ENCODE measurements at regions not wholly inside any gene's neighbourhood (a gene's known extent, or its start where the extent isn't known, plus 50 kb on each side); places are given as distances from the start of the nearest gene placed in this dataset.
"Not testable (repeated sequence)": the region's sequence is repeated elsewhere in the genome, so short reads cannot be mapped to it uniquely, and the experiment has no call there.

- not testable (repeated sequence) for TF ChIP-seq CTCF, POLR2A (IDR thresholded peaks at IDR 0.05)
Observed at GRCh38 chr9:67423049-67423728, 430.8 kb upstream of the SPATA31A3 start.
